Fibroblast of skin of back (primary cell): ENCODE measurements at regions not wholly inside any gene's neighbourhood (a gene's known extent, or its start where the extent isn't known, plus 50 kb on each side); places are given as distances from the start of the nearest gene placed in this dataset.
A peak's percentile ranks its signal among the peaks of the same experiment; 100 is the strongest.

Experiments
- DNase-seq: peaks from one replicate; pipeline ENCODE4 v3.0.0-alpha.2; 2013

GRCh38 chr13:47036294-47037008 is 139.6 kb upstream of the HTR2A start:
- DNase-seq, result no peak

GRCh38 chr13:47033216-47033615 is 136.4 kb upstream of the HTR2A start:
- peak; percentile 69 for DNase-seq

- DNase-seq, result peak; percentile 51
Measured at GRCh38 chr13:47027780-47028437, 131.1 kb upstream of the HTR2A start.

- DNase-seq, result no peak
Measured at GRCh38 chr13:47025791-47026447, 129.1 kb upstream of the HTR2A start.

GRCh38 chr13:47019977-47020376 is 123.1 kb upstream of the HTR2A start:
- DNase-seq, result no peak

GRCh38 chr13:47017476-47017875 is 120.6 kb upstream of the HTR2A start:
- peak; percentile 50 for DNase-seq

GRCh38 chr13:47008318-47008717 is 111.5 kb upstream of the HTR2A start:
- no peak for DNase-seq

- DNase-seq, result peak; percentile 48
Measured at GRCh38 chr13:47005756-47006414, 109.0 kb upstream of the HTR2A start.

GRCh38 chr13:47004540-47004939 is 107.7 kb upstream of the HTR2A start:
- DNase-seq, result no peak

- peak; percentile 12 for DNase-seq
Measured at GRCh38 chr13:47004027-47004426, 107.2 kb upstream of the HTR2A start.

- DNase-seq, result no peak
Measured at GRCh38 chr13:47000165-47000564, 103.3 kb upstream of the HTR2A start.

GRCh38 chr13:46996316-46997030 is 99.6 kb upstream of the HTR2A start:
- DNase-seq, result no peak

- no peak for DNase-seq
Measured at GRCh38 chr13:46995874-46996273, 99.0 kb upstream of the HTR2A start.

- DNase-seq, result no peak
Measured at GRCh38 chr13:46994492-46994891, 97.6 kb upstream of the HTR2A start.

- peak; percentile 24 for DNase-seq
Measured at GRCh38 chr13:46992383-46992952, 95.6 kb upstream of the HTR2A start.

GRCh38 chr13:46983881-46984280 is 87.0 kb upstream of the HTR2A start:
- DNase-seq, result no peak

- DNase-seq, result no peak
Measured at GRCh38 chr13:46982856-46983582, 86.2 kb upstream of the HTR2A start.

GRCh38 chr13:46975173-46975572 is 78.3 kb upstream of the HTR2A start:
- no peak for DNase-seq

- DNase-seq, result no peak
Measured at GRCh38 chr13:46968450-46968849, 71.6 kb upstream of the HTR2A start.

- DNase-seq, result peak; percentile 65
Measured at GRCh38 chr13:46964789-46965527, 68.1 kb upstream of the HTR2A start.

- DNase-seq, result no peak
Measured at GRCh38 chr13:46963904-46964303, 67.1 kb upstream of the HTR2A start.
